ENCODE measurements at regions not wholly inside any gene's neighbourhood (a gene's known extent, or its start where the extent isn't known, plus 50 kb on each side); places are given as distances from the start of the nearest gene placed in this dataset.

- TF ChIP-seq FOXP2 (optimal IDR thresholded peaks at IDR 0.05; ENCODE audit: borderline replicate concordance, extremely low read depth, extremely low read length, insufficient read depth) = no peak
These were observed 573.8 kb upstream of the FAT3 start for GRCh38 chr11:91650802-91651201.

- TF ChIP-seq FOXP2 (optimal IDR thresholded peaks at IDR 0.05; ENCODE audit: borderline replicate concordance, extremely low read depth, extremely low read length, insufficient read depth) = no peak
- no peak for TF ChIP-seq TAF1 (IDR thresholded peaks at IDR 0.05; ENCODE audit: borderline replicate concordance, insufficient read depth, low read length)
- TF ChIP-seq REST (IDR thresholded peaks at IDR 0.05; ENCODE audit: insufficient read depth in 1 of 2, low read depth in 2 of 2, low read length in 2 of 2) = no peak
- no peak for TF ChIP-seq SIN3A (IDR thresholded peaks at IDR 0.05; ENCODE audit: borderline replicate concordance, insufficient read depth, low read length)
- no peak for TF ChIP-seq POLR2AphosphoS5 (IDR thresholded peaks at IDR 0.05; ENCODE audit: low read depth, low read length)
These were observed 583.5 kb upstream of the FAT3 start for GRCh38 chr11:91641153-91641552.

- TF ChIP-seq POLR2AphosphoS5 (IDR thresholded peaks at IDR 0.05; ENCODE audit: low read depth, low read length) = no peak
- TF ChIP-seq FOXP2 (optimal IDR thresholded peaks at IDR 0.05; ENCODE audit: borderline replicate concordance, extremely low read depth, extremely low read length, insufficient read depth) = no peak
- TF ChIP-seq TAF1 (IDR thresholded peaks at IDR 0.05; ENCODE audit: borderline replicate concordance, insufficient read depth, low read length) = no peak
- TF ChIP-seq REST (IDR thresholded peaks at IDR 0.05; ENCODE audit: insufficient read depth in 1 of 2, low read depth in 2 of 2, low read length in 2 of 2) = no peak
- TF ChIP-seq SIN3A (IDR thresholded peaks at IDR 0.05; ENCODE audit: borderline replicate concordance, insufficient read depth, low read length) = no peak
These were observed 585.3 kb upstream of the FAT3 start for GRCh38 chr11:91639359-91639758.

GRCh38 chr11:91630916-91631673 is 593.5 kb upstream of the FAT3 start:
- TF ChIP-seq POLR2AphosphoS5 (IDR thresholded peaks at IDR 0.05; ENCODE audit: low read depth, low read length) (no peak), FOXP2 (optimal IDR thresholded peaks at IDR 0.05; ENCODE audit: borderline replicate concordance, extremely low read depth, extremely low read length, insufficient read depth) (no peak), TAF1 (IDR thresholded peaks at IDR 0.05; ENCODE audit: borderline replicate concordance, insufficient read depth, low read length) (no peak), SIN3A (IDR thresholded peaks at IDR 0.05; ENCODE audit: borderline replicate concordance, insufficient read depth, low read length) (no peak), REST (IDR thresholded peaks at IDR 0.05; ENCODE audit: insufficient read depth in 1 of 2, low read depth in 2 of 2, low read length in 2 of 2) (no peak)

GRCh38 chr11:91625495-91625894 is 599.1 kb upstream of the FAT3 start:
- TF ChIP-seq SIN3A (IDR thresholded peaks at IDR 0.05; ENCODE audit: borderline replicate concordance, insufficient read depth, low read length) (no peak), FOXP2 (optimal IDR thresholded peaks at IDR 0.05; ENCODE audit: borderline replicate concordance, extremely low read depth, extremely low read length, insufficient read depth) (no peak), POLR2AphosphoS5 (IDR thresholded peaks at IDR 0.05; ENCODE audit: low read depth, low read length) (no peak), REST (IDR thresholded peaks at IDR 0.05; ENCODE audit: insufficient read depth in 1 of 2, low read depth in 2 of 2, low read length in 2 of 2) (no peak), TAF1 (IDR thresholded peaks at IDR 0.05; ENCODE audit: borderline replicate concordance, insufficient read depth, low read length) (no peak)
